A673 (cell line): ENCODE measurements at regions not wholly inside any gene's neighbourhood (a gene's known extent, or its start where the extent isn't known, plus 50 kb on each side); places are given as distances from the start of the nearest gene placed in this dataset.

Experiments
- EZH2 ChIP-seq: fragments of 200-600 bp; sonication (generic); IDR thresholded peaks from 2 replicates; pipeline ENCODE4 v1.6.1; 2017; ENCODE audit warnings: borderline replicate concordance, low read depth, mild to moderate bottlenecking, mixed read lengths, antibody characterized with exemption, low read length; ENCODE audit not compliant: poor library complexity, severe bottlenecking
- TF ChIP-seq, protein P1 (sequence below): fragments of 300-800, 200-600 bp; sonication (generic); conservative IDR thresholded peaks from 2 replicates; pipeline ENCODE4 v1.5.1; 2017; ENCODE audit warnings: low read depth, mild to moderate bottlenecking, antibody characterized with exemption, low read length, moderate library complexity, mixed read lengths

GRCh38 chr21:38561205-38561604 is 62.9 kb upstream of the ERG start:
- TF ChIP-seq, protein P1, sequence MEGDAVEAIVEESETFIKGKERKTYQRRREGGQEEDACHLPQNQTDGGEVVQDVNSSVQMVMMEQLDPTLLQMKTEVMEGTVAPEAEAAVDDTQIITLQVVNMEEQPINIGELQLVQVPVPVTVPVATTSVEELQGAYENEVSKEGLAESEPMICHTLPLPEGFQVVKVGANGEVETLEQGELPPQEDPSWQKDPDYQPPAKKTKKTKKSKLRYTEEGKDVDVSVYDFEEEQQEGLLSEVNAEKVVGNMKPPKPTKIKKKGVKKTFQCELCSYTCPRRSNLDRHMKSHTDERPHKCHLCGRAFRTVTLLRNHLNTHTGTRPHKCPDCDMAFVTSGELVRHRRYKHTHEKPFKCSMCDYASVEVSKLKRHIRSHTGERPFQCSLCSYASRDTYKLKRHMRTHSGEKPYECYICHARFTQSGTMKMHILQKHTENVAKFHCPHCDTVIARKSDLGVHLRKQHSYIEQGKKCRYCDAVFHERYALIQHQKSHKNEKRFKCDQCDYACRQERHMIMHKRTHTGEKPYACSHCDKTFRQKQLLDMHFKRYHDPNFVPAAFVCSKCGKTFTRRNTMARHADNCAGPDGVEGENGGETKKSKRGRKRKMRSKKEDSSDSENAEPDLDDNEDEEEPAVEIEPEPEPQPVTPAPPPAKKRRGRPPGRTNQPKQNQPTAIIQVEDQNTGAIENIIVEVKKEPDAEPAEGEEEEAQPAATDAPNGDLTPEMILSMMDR: no peak
- no peak for TF ChIP-seq EZH2
